ENCODE measurements at regions not wholly inside any gene's neighbourhood (a gene's known extent, or its start where the extent isn't known, plus 50 kb on each side); places are given as distances from the start of the nearest gene placed in this dataset.

- Mint-ChIP-seq H3K27ac (no peak overlapping the region), H3K9me3 (peaks cover 5% of the 10 kb centered on the region), H3K36me3 (ENCODE audit: low read depth) (peaks cover 5% of the 10 kb centered on the region), H3K4me1 (ENCODE audit: low read depth) (peaks cover 4% of the 10 kb centered on the region), H3K27me3 (no peaks in the 10 kb centered on the region), H3K4me3 (no peak overlapping the region)
These were observed 111.4 kb upstream of the TIAM1 start for GRCh38 chr21:31455506-31455905.

- H3K36me3 Mint-ChIP-seq (ENCODE audit: low read depth) = peaks cover 5% of the 10 kb centered on the region
- no peaks in the 10 kb centered on the region for H3K27me3 Mint-ChIP-seq
- peaks cover 21% of the 10 kb centered on the region for H3K4me1 Mint-ChIP-seq (ENCODE audit: low read depth)
- H3K27ac Mint-ChIP-seq = no peak overlapping the region
- H3K4me3 Mint-ChIP-seq = no peak overlapping the region
- peaks cover 5% of the 10 kb centered on the region for H3K9me3 Mint-ChIP-seq
These were observed 106.9 kb upstream of the TIAM1 start for GRCh38 chr21:31450980-31451379.

- Mint-ChIP-seq H3K27me3 (no peaks in the 10 kb centered on the region), H3K36me3 (ENCODE audit: low read depth) (peaks cover 5% of the 10 kb centered on the region), H3K9me3 (peaks cover 5% of the 10 kb centered on the region), H3K27ac (no peak overlapping the region), H3K4me1 (ENCODE audit: low read depth) (peaks cover 29% of the 10 kb centered on the region), H3K4me3 (no peak overlapping the region)
These were observed 106.0 kb upstream of the TIAM1 start for GRCh38 chr21:31449921-31450535.

GRCh38 chr21:31448496-31448895 lies 104.4 kb upstream of the TIAM1 start:
- Mint-ChIP-seq H3K27ac (no peak overlapping the region), H3K9me3 (peaks cover 5% of the 10 kb centered on the region), H3K36me3 (ENCODE audit: low read depth) (peaks cover 5% of the 10 kb centered on the region), H3K27me3 (no peaks in the 10 kb centered on the region), H3K4me3 (no peak overlapping the region), H3K4me1 (ENCODE audit: low read depth) (peaks cover 44% of the 10 kb centered on the region)

- peaks cover 52% of the 10 kb centered on the region for H3K4me1 Mint-ChIP-seq (ENCODE audit: low read depth)
- no peak overlapping the region for H3K4me3 Mint-ChIP-seq
- no peaks in the 10 kb centered on the region for H3K27me3 Mint-ChIP-seq
- H3K9me3 Mint-ChIP-seq = no peaks in the 10 kb centered on the region
- H3K36me3 Mint-ChIP-seq (ENCODE audit: low read depth) = no peaks in the 10 kb centered on the region
- H3K27ac Mint-ChIP-seq = peak overlapping the region; percentile 61
These were observed 103.4 kb upstream of the TIAM1 start for GRCh38 chr21:31447505-31447904.

GRCh38 chr21:31446226-31446855 lies 102.3 kb upstream of the TIAM1 start:
- Mint-ChIP-seq H3K27ac (peak overlapping the region; percentile 27), H3K4me1 (ENCODE audit: low read depth) (peaks cover 52% of the 10 kb centered on the region), H3K4me3 (peak overlapping the region; percentile 42)

GRCh38 chr21:31445137-31445536 lies 101.1 kb upstream of the TIAM1 start:
- Mint-ChIP-seq H3K27me3 (no peaks in the 10 kb centered on the region), H3K36me3 (ENCODE audit: low read depth) (peaks cover 3% of the 10 kb centered on the region), H3K27ac (no peak overlapping the region), H3K9me3 (peaks cover 3% of the 10 kb centered on the region), H3K4me1 (ENCODE audit: low read depth) (peaks cover 52% of the 10 kb centered on the region), H3K4me3 (no peak overlapping the region)

More at GRCh38 chr21:31446226-31446855, 102.3 kb upstream of the TIAM1 start:
- no peaks in the 10 kb centered on the region for H3K36me3 Mint-ChIP-seq (ENCODE audit: low read depth)
- no peaks in the 10 kb centered on the region for H3K27me3 Mint-ChIP-seq
- no peaks in the 10 kb centered on the region for H3K9me3 Mint-ChIP-seq

- Mint-ChIP-seq H3K36me3 (ENCODE audit: low read depth) (peaks cover 11% of the 10 kb centered on the region), H3K27ac (no peak overlapping the region), H3K9me3 (peaks cover 10% of the 10 kb centered on the region), H3K27me3 (no peaks in the 10 kb centered on the region), H3K4me1 (ENCODE audit: low read depth) (peaks cover 52% of the 10 kb centered on the region), H3K4me3 (no peak overlapping the region)
These were observed 99.9 kb upstream of the TIAM1 start for GRCh38 chr21:31443736-31444521.

GRCh38 chr21:31442339-31442738 lies 98.3 kb upstream of the TIAM1 start:
- Mint-ChIP-seq H3K27ac (no peak overlapping the region), H3K27me3 (no peaks in the 10 kb centered on the region), H3K9me3 (peaks cover 10% of the 10 kb centered on the region), H3K36me3 (ENCODE audit: low read depth) (peaks cover 11% of the 10 kb centered on the region), H3K4me1 (ENCODE audit: low read depth) (peaks cover 44% of the 10 kb centered on the region), H3K4me3 (no peak overlapping the region)

- peaks cover 5% of the 10 kb centered on the region for H3K9me3 Mint-ChIP-seq
- H3K36me3 Mint-ChIP-seq (ENCODE audit: low read depth) = no peaks in the 10 kb centered on the region
- H3K27me3 Mint-ChIP-seq = no peaks in the 10 kb centered on the region
- H3K4me3 Mint-ChIP-seq = no peak overlapping the region
- peaks cover 13% of the 10 kb centered on the region for H3K4me1 Mint-ChIP-seq (ENCODE audit: low read depth)
- no peak overlapping the region for H3K27ac Mint-ChIP-seq
These were observed 85.4 kb upstream of the TIAM1 start for GRCh38 chr21:31429506-31429905.

- no peaks in the 10 kb centered on the region for H3K36me3 Mint-ChIP-seq (ENCODE audit: low read depth)
- H3K27ac Mint-ChIP-seq = peak overlapping the region; percentile 59
- H3K4me1 Mint-ChIP-seq (ENCODE audit: low read depth) = peaks cover 13% of the 10 kb centered on the region
- H3K27me3 Mint-ChIP-seq = no peaks in the 10 kb centered on the region
- H3K4me3 Mint-ChIP-seq = no peak overlapping the region
- no peaks in the 10 kb centered on the region for H3K9me3 Mint-ChIP-seq
These were observed 82.3 kb upstream of the TIAM1 start for GRCh38 chr21:31426235-31426797.

- peaks cover 13% of the 10 kb centered on the region for H3K4me1 Mint-ChIP-seq (ENCODE audit: low read depth)
- H3K27me3 Mint-ChIP-seq = no peaks in the 10 kb centered on the region
- no peak overlapping the region for H3K27ac Mint-ChIP-seq
- no peaks in the 10 kb centered on the region for H3K36me3 Mint-ChIP-seq (ENCODE audit: low read depth)
- no peak overlapping the region for H3K4me3 Mint-ChIP-seq
- H3K9me3 Mint-ChIP-seq = no peaks in the 10 kb centered on the region
These were observed 81.1 kb upstream of the TIAM1 start for GRCh38 chr21:31425138-31425537.

GRCh38 chr21:31424058-31424457 lies 80.0 kb upstream of the TIAM1 start:
- no peak overlapping the region for H3K4me3 Mint-ChIP-seq
- no peaks in the 10 kb centered on the region for H3K9me3 Mint-ChIP-seq
- no peaks in the 10 kb centered on the region for H3K36me3 Mint-ChIP-seq (ENCODE audit: low read depth)
- no peak overlapping the region for H3K27ac Mint-ChIP-seq
- H3K27me3 Mint-ChIP-seq = no peaks in the 10 kb centered on the region
- peaks cover 13% of the 10 kb centered on the region for H3K4me1 Mint-ChIP-seq (ENCODE audit: low read depth)

- no peak overlapping the region for H3K4me3 Mint-ChIP-seq
- peaks cover 9% of the 10 kb centered on the region for H3K4me1 Mint-ChIP-seq (ENCODE audit: low read depth)
- peaks cover 5% of the 10 kb centered on the region for H3K9me3 Mint-ChIP-seq
- no peaks in the 10 kb centered on the region for H3K27me3 Mint-ChIP-seq
- no peak overlapping the region for H3K27ac Mint-ChIP-seq
- peaks cover 7% of the 10 kb centered on the region for H3K36me3 Mint-ChIP-seq (ENCODE audit: low read depth)
These were observed 76.9 kb upstream of the TIAM1 start for GRCh38 chr21:31420988-31421387.

- Mint-ChIP-seq H3K4me1 (ENCODE audit: low read depth) (peaks cover 8% of the 10 kb centered on the region), H3K27me3 (no peaks in the 10 kb centered on the region), H3K36me3 (ENCODE audit: low read depth) (peaks cover 7% of the 10 kb centered on the region), H3K4me3 (no peak overlapping the region), H3K27ac (no peak overlapping the region), H3K9me3 (peaks cover 5% of the 10 kb centered on the region)
These were observed 76.3 kb upstream of the TIAM1 start for GRCh38 chr21:31420354-31420753.
